Body of pancreas (tissue), 4 donors: ENCODE measurements at regions not wholly inside any gene's neighbourhood (a gene's known extent, or its start where the extent isn't known, plus 50 kb on each side); places are given as distances from the start of the nearest gene placed in this dataset.

Source experiments
- POLR2A ChIP-seq, 3 donors: fragments of 450-650 bp; IDR thresholded peaks; one replicate each; pipeline ENCODE4 v1.6.1; 2016; ENCODE audit warnings: antibody characterized with exemption in 3 of 3, mild to moderate bottlenecking in 2 of 3
- TF ChIP-seq, protein P1 (sequence below), 7 experiments: fragments of 450-650 bp in 4 of 7; fragments of 200-600 bp in 3 of 7; sonication (generic) in 3 of 7; IDR thresholded peaks; one replicate each; pipeline ENCODE4 v1.5.1; 2016 to 2019; ENCODE audit warnings: antibody characterized with exemption in 7 of 7

DNA sequence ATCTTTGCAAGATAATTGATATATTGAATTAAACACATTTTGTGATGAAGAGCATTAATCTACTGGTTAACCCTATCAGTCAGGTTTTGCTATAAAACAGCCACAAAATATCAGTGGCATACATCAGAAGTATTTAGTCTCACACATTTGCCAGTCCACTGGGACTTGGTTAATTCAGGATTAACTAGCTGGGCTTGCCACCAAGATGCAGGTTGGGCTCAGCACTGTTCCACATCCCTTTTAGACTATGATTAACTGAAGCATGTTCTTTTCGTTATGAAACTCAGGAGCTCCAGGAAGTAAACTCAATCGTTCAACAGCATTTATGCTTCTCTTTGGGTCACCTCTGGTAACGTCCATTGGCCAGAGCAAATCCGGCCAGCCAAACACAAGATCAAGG is 538.1 kb upstream of the HS3ST1 start:
- TF ChIP-seq, protein P1, sequence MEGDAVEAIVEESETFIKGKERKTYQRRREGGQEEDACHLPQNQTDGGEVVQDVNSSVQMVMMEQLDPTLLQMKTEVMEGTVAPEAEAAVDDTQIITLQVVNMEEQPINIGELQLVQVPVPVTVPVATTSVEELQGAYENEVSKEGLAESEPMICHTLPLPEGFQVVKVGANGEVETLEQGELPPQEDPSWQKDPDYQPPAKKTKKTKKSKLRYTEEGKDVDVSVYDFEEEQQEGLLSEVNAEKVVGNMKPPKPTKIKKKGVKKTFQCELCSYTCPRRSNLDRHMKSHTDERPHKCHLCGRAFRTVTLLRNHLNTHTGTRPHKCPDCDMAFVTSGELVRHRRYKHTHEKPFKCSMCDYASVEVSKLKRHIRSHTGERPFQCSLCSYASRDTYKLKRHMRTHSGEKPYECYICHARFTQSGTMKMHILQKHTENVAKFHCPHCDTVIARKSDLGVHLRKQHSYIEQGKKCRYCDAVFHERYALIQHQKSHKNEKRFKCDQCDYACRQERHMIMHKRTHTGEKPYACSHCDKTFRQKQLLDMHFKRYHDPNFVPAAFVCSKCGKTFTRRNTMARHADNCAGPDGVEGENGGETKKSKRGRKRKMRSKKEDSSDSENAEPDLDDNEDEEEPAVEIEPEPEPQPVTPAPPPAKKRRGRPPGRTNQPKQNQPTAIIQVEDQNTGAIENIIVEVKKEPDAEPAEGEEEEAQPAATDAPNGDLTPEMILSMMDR (IDR thresholded peaks at IDR 0.05): no peak
- no peak for TF ChIP-seq POLR2A (IDR thresholded peaks at IDR 0.05)
